Left lung (tissue), 4 donors: ENCODE measurements at regions not wholly inside any gene's neighbourhood (a gene's known extent, or its start where the extent isn't known, plus 50 kb on each side); places are given as distances from the start of the nearest gene placed in this dataset.
A peak's percentile ranks its signal among the peaks of the same experiment; 100 is the strongest.

Source experiments
- ATAC-seq: fragments of 200-7000 bp; cut with Tn5 transposase; one replicate; pipeline ENCODE4 v1.9.1; 2020; ENCODE audit warnings: moderate library complexity
- DNase-seq, 4 donors: peaks; one replicate each; pipeline ENCODE4 v3.0.0-alpha.2; 2013 to 2020
- H3K27ac ChIP-seq, 2 donors: fragments of 200-600 bp; sonication (generic) in 1 of 2; one replicate each; pipeline versions ENCODE4 v1.5.0 to v1.8.0; 2020 to 2021
- H3K27me3 ChIP-seq, 2 donors: fragments of 200-600 bp; sonication (generic) in 1 of 2; one replicate each; pipeline versions ENCODE4 v1.5.0 to v1.8.0; 2020 to 2021
- H3K36me3 ChIP-seq, 2 donors: fragments of 200-600 bp; sonication (generic) in 1 of 2; one replicate each; pipeline versions ENCODE4 v1.5.0 to v1.8.0; 2020 to 2021
- H3K4me1 ChIP-seq, 2 donors: fragments of 200-600 bp; one replicate each; pipeline ENCODE4 v1.8.0; 2021
- H3K4me3 ChIP-seq, 2 donors: fragments of 200-600 bp; sonication (generic) in 1 of 2; one replicate each; pipeline versions ENCODE4 v1.5.0 to v1.8.0; 2020 to 2021; ENCODE audit warnings: mild to moderate bottlenecking in 1 of 2
- H3K9me3 ChIP-seq, 2 donors: fragments of 200-600 bp; sonication (generic) in 1 of 2; one replicate each; pipeline versions ENCODE4 v1.5.0 to v1.8.0; 2020 to 2021
- intact Hi-C, 2 donors: fragments of 100-400 bp; cut with DNase I; formaldehyde crosslinking; loops; one replicate each; pipeline versions ENCODE4 v1.11.2 to v1.14.2; 2022
- TF ChIP-seq, protein P1 (sequence below), 2 donors: fragments of 200-600 bp; sonication (generic) in 1 of 2; IDR thresholded peaks; one replicate each; pipeline versions ENCODE4 v1.5.0 to v1.8.0; 2021; ENCODE audit warnings: antibody characterized with exemption in 2 of 2
- donor health status: DM: no; HTN: yes; CAD: no.
- donor health status: DM: no; HTN: no; CAD: no.

DNA sequence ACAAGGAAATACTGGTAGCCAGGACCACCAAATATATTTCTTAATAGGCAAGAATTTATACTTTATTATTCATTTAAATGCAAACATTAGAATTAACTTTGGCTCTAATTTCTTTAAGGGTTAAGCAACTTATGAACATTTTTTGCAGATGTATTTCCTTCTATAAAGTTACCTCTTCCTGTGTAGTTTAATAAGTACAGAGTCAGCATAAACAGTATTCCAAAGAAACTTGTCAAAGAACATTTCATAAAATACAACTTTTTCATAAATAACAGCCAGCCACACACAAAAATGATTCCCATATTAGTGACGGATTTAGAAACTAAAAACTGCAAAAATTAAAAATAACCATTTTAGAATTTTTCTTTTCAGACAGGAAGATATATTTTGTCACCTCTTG lies 723.2 kb downstream of the KCNJ2 start:
- no peak for ATAC-seq
- no peaks in the 10 kb centered on the region for H3K36me3 ChIP-seq
- peaks cover 0 to 13% of the 10 kb centered on the region in 2 donors for H3K9me3 ChIP-seq
- H3K4me1 ChIP-seq = no peaks in the 10 kb centered on the region
- intact Hi-C loops = no loop called here
- H3K27ac ChIP-seq = no peak overlapping the region
- DNase-seq = no peak
- TF ChIP-seq, protein P1, sequence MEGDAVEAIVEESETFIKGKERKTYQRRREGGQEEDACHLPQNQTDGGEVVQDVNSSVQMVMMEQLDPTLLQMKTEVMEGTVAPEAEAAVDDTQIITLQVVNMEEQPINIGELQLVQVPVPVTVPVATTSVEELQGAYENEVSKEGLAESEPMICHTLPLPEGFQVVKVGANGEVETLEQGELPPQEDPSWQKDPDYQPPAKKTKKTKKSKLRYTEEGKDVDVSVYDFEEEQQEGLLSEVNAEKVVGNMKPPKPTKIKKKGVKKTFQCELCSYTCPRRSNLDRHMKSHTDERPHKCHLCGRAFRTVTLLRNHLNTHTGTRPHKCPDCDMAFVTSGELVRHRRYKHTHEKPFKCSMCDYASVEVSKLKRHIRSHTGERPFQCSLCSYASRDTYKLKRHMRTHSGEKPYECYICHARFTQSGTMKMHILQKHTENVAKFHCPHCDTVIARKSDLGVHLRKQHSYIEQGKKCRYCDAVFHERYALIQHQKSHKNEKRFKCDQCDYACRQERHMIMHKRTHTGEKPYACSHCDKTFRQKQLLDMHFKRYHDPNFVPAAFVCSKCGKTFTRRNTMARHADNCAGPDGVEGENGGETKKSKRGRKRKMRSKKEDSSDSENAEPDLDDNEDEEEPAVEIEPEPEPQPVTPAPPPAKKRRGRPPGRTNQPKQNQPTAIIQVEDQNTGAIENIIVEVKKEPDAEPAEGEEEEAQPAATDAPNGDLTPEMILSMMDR (IDR thresholded peaks at IDR 0.05) = no peak
- H3K27me3 ChIP-seq = no peaks in the 10 kb centered on the region
- H3K4me3 ChIP-seq = no peak overlapping the region

DNA sequence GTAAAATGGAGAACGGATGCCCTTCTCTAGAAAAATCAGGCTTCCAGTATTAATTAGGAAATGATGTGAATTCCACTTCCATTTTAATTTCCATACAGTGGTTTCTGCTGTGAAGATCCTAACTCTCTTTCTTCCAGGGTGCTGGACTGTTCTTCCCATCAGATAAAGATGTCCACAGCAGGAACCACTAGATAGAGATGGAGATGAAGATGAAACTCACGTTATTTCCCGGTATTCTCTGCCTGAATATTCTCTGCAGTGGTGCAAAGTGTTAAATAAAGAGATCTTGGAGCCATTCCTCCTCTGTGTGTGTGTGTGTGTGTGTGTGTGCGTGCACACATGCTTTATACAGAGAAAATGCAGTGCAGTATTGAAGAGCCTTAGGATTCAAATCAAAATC lies 727.5 kb downstream of the KCNJ2 start:
- ATAC-seq = no peak
- TF ChIP-seq, protein P1 (IDR thresholded peaks at IDR 0.05) = no peak
- no peak overlapping the region for H3K27ac ChIP-seq
- no peak overlapping the region for H3K4me3 ChIP-seq
- H3K4me1 ChIP-seq = no peaks in the 10 kb centered on the region
- peaks cover 0 to 16% of the 10 kb centered on the region in 2 donors for H3K9me3 ChIP-seq
- intact Hi-C loops = no loop called here
- no peaks in the 10 kb centered on the region for H3K36me3 ChIP-seq
- no peak for DNase-seq
- no peaks in the 10 kb centered on the region for H3K27me3 ChIP-seq

DNA sequence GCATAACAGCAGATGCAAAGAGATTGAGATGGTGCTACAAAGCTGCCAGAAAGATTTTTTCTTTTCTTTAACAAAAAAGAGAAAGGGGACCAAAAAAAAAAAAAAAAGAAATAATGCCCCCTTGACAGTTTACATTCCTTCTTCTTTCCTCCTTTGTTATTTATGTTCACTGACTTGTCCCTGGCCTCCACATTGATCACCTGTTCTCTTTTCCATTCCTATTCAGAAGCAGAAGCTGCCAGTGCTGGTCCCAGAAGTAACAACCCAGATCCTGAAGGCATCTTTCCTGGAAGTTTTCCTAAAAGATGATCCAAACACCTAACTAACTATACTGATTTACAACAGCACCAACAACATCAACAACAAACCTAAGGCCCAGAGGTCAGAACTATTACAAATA lies 728.1 kb downstream of the KCNJ2 start:
- Histone ChIP-seq H3K36me3 (no peaks in the 10 kb centered on the region), H3K4me1 (no peaks in the 10 kb centered on the region), H3K4me3 (no peak overlapping the region), H3K9me3 (peaks cover 0 to 19% of the 10 kb centered on the region in 2 donors), H3K27ac (no peak overlapping the region), H3K27me3 (no peaks in the 10 kb centered on the region)
- DNase-seq (no peak), ATAC-seq (no peak)
- intact Hi-C loops = no loop called here
- TF ChIP-seq, protein P1 (IDR thresholded peaks at IDR 0.05) = no peak

DNA sequence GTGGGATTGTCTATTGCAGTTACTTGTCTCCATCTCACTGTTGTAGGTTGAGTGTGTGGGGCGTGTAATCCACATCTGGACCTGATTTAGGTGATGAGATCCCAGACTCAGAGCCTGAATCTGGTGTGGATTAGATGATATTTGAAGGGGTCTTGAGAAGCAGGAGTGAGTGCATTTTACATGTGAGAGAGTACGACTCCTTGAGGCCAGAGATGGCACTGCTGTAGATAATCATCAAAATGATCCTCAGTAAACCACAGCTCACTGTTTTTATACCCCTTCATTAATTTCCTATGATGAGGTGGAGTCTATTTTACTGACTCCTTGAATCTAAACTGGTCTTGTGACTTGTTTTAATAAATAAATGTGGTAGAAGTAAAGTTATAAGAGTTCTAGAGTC lies 732.5 kb downstream of the KCNJ2 start:
- ATAC-seq (no peak), DNase-seq (no peak)
- Histone ChIP-seq H3K4me3 (no peak overlapping the region), H3K9me3 (peaks cover 0 to 15% of the 10 kb centered on the region in 2 donors), H3K27me3 (no peaks in the 10 kb centered on the region), H3K27ac (no peak overlapping the region), H3K36me3 (no peaks in the 10 kb centered on the region), H3K4me1 (no peaks in the 10 kb centered on the region)
- intact Hi-C loops = no loop called here
- TF ChIP-seq, protein P1 (IDR thresholded peaks at IDR 0.05) = no peak

DNA sequence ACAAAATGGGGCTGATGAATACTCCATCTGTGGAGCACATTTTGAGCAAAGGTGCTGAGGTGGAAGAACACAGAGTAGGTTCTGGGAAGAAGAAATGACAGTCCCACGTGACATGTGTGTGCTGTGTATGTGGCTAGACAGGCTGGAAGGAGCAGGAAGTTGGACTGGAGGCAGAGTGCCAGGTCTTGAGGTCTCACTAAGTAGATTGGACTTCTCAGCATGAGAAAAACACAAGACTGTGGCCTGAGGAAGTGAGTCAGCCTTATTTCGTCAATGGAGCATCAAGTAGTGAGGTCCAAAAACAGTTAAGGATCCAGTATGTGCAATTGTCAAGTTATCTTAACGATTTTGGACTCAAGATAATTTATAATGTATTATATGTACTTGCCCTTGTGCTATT lies 736.5 kb downstream of the KCNJ2 start:
- DNase-seq = peak in 2 of 4 donors; percentile 43 to 56

More for the DNA sequence above, 736.5 kb downstream of the KCNJ2 start:
- H3K27ac ChIP-seq = no peak overlapping the region
- TF ChIP-seq, protein P1 (IDR thresholded peaks at IDR 0.05) = no peak
- peaks cover 0 to 15% of the 10 kb centered on the region in 2 donors for H3K9me3 ChIP-seq
- no peaks in the 10 kb centered on the region for H3K36me3 ChIP-seq
- no peak overlapping the region for H3K4me3 ChIP-seq
- intact Hi-C loops = no loop called here
- H3K27me3 ChIP-seq = no peaks in the 10 kb centered on the region
- ATAC-seq = peak; percentile 67
- H3K4me1 ChIP-seq = no peaks in the 10 kb centered on the region
